SK-N-SH (cell line): ENCODE measurements at regions not wholly inside any gene's neighbourhood (a gene's known extent, or its start where the extent isn't known, plus 50 kb on each side); places are given as distances from the start of the nearest gene placed in this dataset.

Experiments
- CTCF ChIA-PET: fragments of 300-600, 350-600 bp; formaldehyde crosslinking; extraction: SDS; loops from one replicate; lab custom pipeline; 2021; lab: Yijun Ruan, JAX
- POLR2A ChIA-PET: fragments of 350-600 bp; sonication (Branson Sonifier 250); formaldehyde crosslinking; extraction: SDS; loops from one replicate; lab custom pipeline; 2020; ENCODE audit warnings: antibody characterized with exemption, inconsistent platforms; lab: Yijun Ruan, JAX
- DNase-seq: peaks from one replicate; pipeline ENCODE4 v3.0.0; 2012
- H2AFZ ChIP-seq: fragments of 200-600 bp; sonication (generic); 2 replicates; pipeline ENCODE4 v1.8.1; 2016; ENCODE audit warnings: antibody characterized with exemption, mild to moderate bottlenecking, low read depth
- H3F3A ChIP-seq: fragments of 200-600 bp; sonication (generic); replicated peaks from 2 replicates; pipeline ENCODE3; 2016; ENCODE audit warnings: antibody characterized with exemption, mild to moderate bottlenecking; ENCODE audit not compliant: insufficient read depth
- H3K27ac ChIP-seq, 2 experiments: fragments of 200-500 bp in 1 of 2; fragments of 200-600 bp in 1 of 2; sonication (Bioruptor generic) in 1 of 2; sonication (generic), shearing (Covaris generic) in 1 of 2; 2 replicates each; pipeline versions ENCODE4 v1.5.1 to v1.6.1; 2014 to 2016; ENCODE audit warnings: low read depth in 2 of 2, inconsistent platforms in 1 of 2, low read length in 1 of 2, mild to moderate bottlenecking in 1 of 2, mixed read lengths in 1 of 2
- H3K27me3 ChIP-seq: fragments of 200-600 bp; sonication (generic), shearing (Covaris generic); 2 replicates; pipeline ENCODE4 v1.6.1; 2016; ENCODE audit warnings: mixed run types; ENCODE audit not compliant: insufficient read depth
- H3K36me3 ChIP-seq, 2 experiments: fragments of 200-500 bp in 1 of 2; fragments of 200-600 bp in 1 of 2; sonication (Bioruptor generic) in 1 of 2; sonication (generic) in 1 of 2; replicated peaks in 1 of 2; 2 replicates each; pipeline versions ENCODE3 to v1.5.1; 2014 to 2016; ENCODE audit warnings: low read length in 1 of 2, mild to moderate bottlenecking in 1 of 2; ENCODE audit not compliant: insufficient read depth in 2 of 2, control insufficient read depth in 1 of 2
- H3K4me1 ChIP-seq, 2 experiments: fragments of 200-500 bp in 1 of 2; fragments of 200-600 bp in 1 of 2; sonication (Bioruptor generic) in 1 of 2; sonication (generic), shearing (Covaris generic) in 1 of 2; 2 replicates each; pipeline versions ENCODE4 v1.5.1 to v1.6.1; 2014 to 2016; ENCODE audit warnings: low read depth in 1 of 2, low read length in 1 of 2, mixed run types in 1 of 2; ENCODE audit not compliant: insufficient read depth in 2 of 2, control insufficient read depth in 1 of 2
- H3K4me2 ChIP-seq: fragments of 200-600 bp; sonication (generic), shearing (Covaris generic); 2 replicates; pipeline ENCODE4 v1.6.1; 2017; ENCODE audit warnings: mixed run types
- H3K4me3 ChIP-seq, 2 experiments: fragments of 200-500 bp in 1 of 2; fragments of 200-600 bp in 1 of 2; sonication (Bioruptor generic) in 1 of 2; sonication (generic), shearing (Covaris generic) in 1 of 2; 2 replicates each; pipeline versions ENCODE4 v1.5.1 to v1.8.1; 2014 to 2016; ENCODE audit warnings: low read depth in 2 of 2, inconsistent platforms in 1 of 2, low read length in 1 of 2, mild to moderate bottlenecking in 1 of 2, mixed read lengths in 1 of 2, moderate library complexity in 1 of 2
- H3K79me2 ChIP-seq: fragments of 200-600 bp; sonication (generic); 2 replicates; pipeline ENCODE4 v1.8.1; 2017; ENCODE audit warnings: mild to moderate bottlenecking; ENCODE audit not compliant: insufficient read depth
- H3K9ac ChIP-seq: fragments of 200-600 bp; sonication (generic); 2 replicates; pipeline ENCODE4 v1.6.1; 2017; ENCODE audit warnings: mixed run types
- H3K9me2 ChIP-seq: fragments of 200-600 bp; sonication (generic); 2 replicates; pipeline ENCODE4 v1.6.1; 2017; ENCODE audit warnings: mixed run types
- H3K9me3 ChIP-seq: fragments of 200-600 bp; sonication (generic); 2 replicates; pipeline ENCODE4 v1.6.1; 2017; ENCODE audit warnings: mixed run types, mild to moderate bottlenecking, moderate library complexity
- H4K20me1 ChIP-seq: fragments of 200-600 bp; sonication (generic); 2 replicates; pipeline ENCODE4 v1.6.1; 2017; ENCODE audit warnings: mild to moderate bottlenecking, mixed run types; ENCODE audit not compliant: insufficient read depth
- ELF1 ChIP-seq: IDR thresholded peaks from 2 replicates; pipeline ENCODE4 v1.4.0; 2012
- EP300 ChIP-seq, 2 experiments: IDR thresholded peaks; 2 replicates each; pipeline versions ENCODE4 v1.4.0 to v1.6.1; 2012; ENCODE audit warnings: borderline replicate concordance in 1 of 2, low read depth in 1 of 2, low read length in 1 of 2
- FOSL2 ChIP-seq: IDR thresholded peaks from 2 replicates; pipeline ENCODE4 v1.4.0; 2012; ENCODE audit warnings: low read depth, mild to moderate bottlenecking, moderate library complexity, borderline replicate concordance
- FOXJ3 ChIP-seq: sonication (generic); formaldehyde crosslinking; IDR thresholded peaks from 2 replicates; pipeline ENCODE4 v1.5.1; 2020; ENCODE audit warnings: mild to moderate bottlenecking, missing genetic modification reagents
- FOXM1 ChIP-seq: IDR thresholded peaks from 2 replicates; pipeline ENCODE4 v1.4.0; 2012; ENCODE audit warnings: low read depth, mild to moderate bottlenecking
- GATA2 ChIP-seq: sonication (generic); formaldehyde crosslinking; IDR thresholded peaks from 2 replicates; pipeline ENCODE4 v1.5.0; 2020; ENCODE audit warnings: mild to moderate bottlenecking, missing genetic modification reagents
- JUND ChIP-seq: IDR thresholded peaks from 2 replicates; pipeline ENCODE4 v1.4.0; 2012
- MEF2A ChIP-seq: IDR thresholded peaks from 2 replicates; pipeline ENCODE4 v1.4.0; 2012; ENCODE audit warnings: low read depth, borderline replicate concordance
- MXI1 ChIP-seq: IDR thresholded peaks from 2 replicates; pipeline ENCODE4 v1.6.1; 2012; ENCODE audit warnings: mild to moderate bottlenecking, low read depth, low read length, improper control_type of control experiment
- NFIC ChIP-seq: IDR thresholded peaks from 2 replicates; pipeline ENCODE4 v1.4.0; 2012; ENCODE audit warnings: borderline replicate concordance
- PBX3 ChIP-seq: IDR thresholded peaks from 2 replicates; pipeline ENCODE4; 2012
- REST ChIP-seq: IDR thresholded peaks from 2 replicates; pipeline ENCODE4 v1.6.1; 2012; ENCODE audit warnings: mild to moderate bottlenecking, low read depth, low read length, moderate library complexity
- SMC3 ChIP-seq: IDR thresholded peaks from 2 replicates; pipeline ENCODE4 v1.6.1; 2012; ENCODE audit warnings: low read depth, low read length, improper control_type of control experiment
- TCF12 ChIP-seq: IDR thresholded peaks from 2 replicates; pipeline ENCODE4 v1.4.0; 2012
- TEAD4 ChIP-seq: IDR thresholded peaks from 2 replicates; pipeline ENCODE4 v1.4.0; 2012; ENCODE audit warnings: mild to moderate bottlenecking, borderline replicate concordance; ENCODE audit not compliant: insufficient read depth
- USF2 ChIP-seq: fragments of 150-350 bp; IDR thresholded peaks from 2 replicates; pipeline ENCODE4 v1.6.1; 2017; ENCODE audit warnings: antibody characterized with exemption, low read length, low read depth, borderline replicate concordance
- ZBTB33 ChIP-seq: IDR thresholded peaks from 2 replicates; pipeline ENCODE4 v1.4.0; 2012; ENCODE audit warnings: low read depth, borderline replicate concordance
- WGBS: methylation state at CpG from one replicate; pipeline ENCODE4 v1.1.6; 2017; ENCODE audit warnings: low lambda C conversion rate; 5-methylcytosine and 5-hydroxymethylcytosine counted together

- Histone ChIP-seq H3K4me1 (no peaks in the 10 kb centered on the region; a peak in 2 of 4 replicates), H3K9me3 (no peaks in the 10 kb centered on the region), H3K9me2 (no peaks in the 10 kb centered on the region), H3K4me2 (no peak overlapping the region), H3K4me3 (no peak overlapping the region), H3K9ac (no peak overlapping the region), H3K36me3 (no peaks in the 10 kb centered on the region), H3K27ac (no peak overlapping the region), H3F3A (peaks cover 6% of the 10 kb centered on the region), H4K20me1 (no peaks in the 10 kb centered on the region), H2AFZ (no peak overlapping the region), H3K27me3 (no peaks in the 10 kb centered on the region), H3K79me2 (no peaks in the 10 kb centered on the region)
- 95% methylated on average over 10 of the region's 10 CpGs for WGBS
- no peak for DNase-seq
- CTCF ChIA-PET, result interaction anchor here (1.2 kb wide), 1 partner anchor 61 kb away, joined by 5 read pairs; no protein-coding TSS in a partner anchor
- TF ChIP-seq PBX3 (no peak), MXI1 (no peak), TCF12 (no peak), MEF2A (no peak), GATA2 (CRISPR knock-in tag) (no peak), SMC3 (no peak), REST (no peak)
- POLR2A ChIA-PET, result no interaction called here
Observed at GRCh38 chr4:189843413-189844009, 97.2 kb upstream of the FRG1 start.

GRCh38 chr4:189845145-189845846 lies 95.4 kb upstream of the FRG1 start:
- Histone ChIP-seq H4K20me1 (no peaks in the 10 kb centered on the region), H3K9me2 (no peaks in the 10 kb centered on the region), H3K4me2 (peak overlapping the region; percentile 89), H3K79me2 (no peaks in the 10 kb centered on the region), H2AFZ (peak overlapping the region; percentile 72; the same call in 1 of the 2 replicates), H3K27ac (no peak overlapping the region; a peak in 1 of 4 replicates), H3K9ac (peak overlapping the region; percentile 58; the same call in 1 of the 2 replicates), H3K9me3 (no peaks in the 10 kb centered on the region), H3K4me1 (no peaks in the 10 kb centered on the region; a peak in 2 of 4 replicates), H3K36me3 (no peaks in the 10 kb centered on the region), H3K27me3 (no peaks in the 10 kb centered on the region), H3K4me3 (peak overlapping the region; percentile 33 to 50), H3F3A (peaks cover 6% of the 10 kb centered on the region)
- WGBS, result 5% methylated on average over 2 of the region's 2 CpGs
- no peak for DNase-seq
- POLR2A ChIA-PET, result no interaction called here
- CTCF ChIA-PET, result interaction anchor here (1.4 kb wide), 1 partner anchor 14 kb away, joined by 3 read pairs; no protein-coding TSS in a partner anchor
- TF ChIP-seq ELF1, result no peak
- peak; percentile 92 for TF ChIP-seq PBX3
- peak; percentile 93 for TF ChIP-seq JUND
- TF ChIP-seq EP300 (IDR thresholded peaks at IDR 0.05; ENCODE audit: borderline replicate concordance in 1 of 2, low read depth in 1 of 2, low read length in 1 of 2), result peak; percentile 23 to 74; a peak in 2 of 4 replicates
- peak; percentile 91 for TF ChIP-seq FOSL2
- peak; percentile 81 for TF ChIP-seq TEAD4
- no peak for TF ChIP-seq USF2
- TF ChIP-seq ZBTB33, result no peak
- TF ChIP-seq FOXM1, result peak; percentile 83; the same call in 1 of the 2 replicates
- TF ChIP-seq FOXJ3 (CRISPR knock-in tag), result no peak
- peak; percentile 83 for TF ChIP-seq TCF12
- 0 out of 2 replicates have a peak, but pooled peaks have one; percentile 40 for TF ChIP-seq NFIC
